ENCODE measurements at regions not wholly inside any gene's neighbourhood (a gene's known extent, or its start where the extent isn't known, plus 50 kb on each side); places are given as distances from the start of the nearest gene placed in this dataset.

DNA sequence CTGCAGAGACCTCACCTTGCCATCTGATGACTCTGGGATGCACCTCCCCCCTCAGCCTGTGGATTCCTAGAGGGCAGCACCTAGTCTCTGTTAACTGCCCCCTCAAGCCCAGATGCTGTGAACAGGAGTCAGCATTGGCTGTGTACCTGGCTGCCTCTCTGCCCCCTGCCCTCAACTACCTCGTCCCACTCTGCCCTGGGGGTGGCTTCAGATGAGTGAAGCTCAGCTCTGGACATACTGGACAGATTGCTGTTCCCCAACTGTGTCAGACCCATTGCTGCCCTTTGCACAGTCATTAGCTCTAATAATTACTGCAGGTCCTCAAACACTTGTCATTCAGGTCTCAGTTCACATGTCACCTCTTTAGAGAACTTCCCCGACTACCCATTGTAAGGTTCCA, 182.1 kb upstream of the TSHZ3 start:
- Histone ChIP-seq H2AFZ (ENCODE audit: low read length) (no peak overlapping the region), H3K4me3 (ENCODE audit: low read depth, low read length, poor library complexity, severe bottlenecking) (no peak overlapping the region), H3K9me3 (ENCODE audit: low read length) (peaks cover 2% of the 10 kb centered on the region; the same call in 1 of the 2 replicates), H3K79me2 (ENCODE audit: insufficient read depth, low read depth, low read length) (no peaks in the 10 kb centered on the region), H3K9me2 (ENCODE audit: insufficient read depth, low read length) (no peaks in the 10 kb centered on the region), H3K36me3 (ENCODE audit: insufficient read depth, low read length) (no peaks in the 10 kb centered on the region), H3K27ac (ENCODE audit: low read depth, low read length, poor library complexity, severe bottlenecking) (no peak overlapping the region), H3K4me2 (ENCODE audit: low read length) (no peak overlapping the region), H3K4me1 (ENCODE audit: insufficient read depth, low read length, poor library complexity, severe bottlenecking) (no peaks in the 10 kb centered on the region), H4K20me1 (ENCODE audit: insufficient read depth, low read length) (no peaks in the 10 kb centered on the region)
- ChIA-PET CTCF (ENCODE audit: unreplicated experiment) (no interaction called here), POLR2A (no interaction called here)
- TF ChIP-seq, protein P1, sequence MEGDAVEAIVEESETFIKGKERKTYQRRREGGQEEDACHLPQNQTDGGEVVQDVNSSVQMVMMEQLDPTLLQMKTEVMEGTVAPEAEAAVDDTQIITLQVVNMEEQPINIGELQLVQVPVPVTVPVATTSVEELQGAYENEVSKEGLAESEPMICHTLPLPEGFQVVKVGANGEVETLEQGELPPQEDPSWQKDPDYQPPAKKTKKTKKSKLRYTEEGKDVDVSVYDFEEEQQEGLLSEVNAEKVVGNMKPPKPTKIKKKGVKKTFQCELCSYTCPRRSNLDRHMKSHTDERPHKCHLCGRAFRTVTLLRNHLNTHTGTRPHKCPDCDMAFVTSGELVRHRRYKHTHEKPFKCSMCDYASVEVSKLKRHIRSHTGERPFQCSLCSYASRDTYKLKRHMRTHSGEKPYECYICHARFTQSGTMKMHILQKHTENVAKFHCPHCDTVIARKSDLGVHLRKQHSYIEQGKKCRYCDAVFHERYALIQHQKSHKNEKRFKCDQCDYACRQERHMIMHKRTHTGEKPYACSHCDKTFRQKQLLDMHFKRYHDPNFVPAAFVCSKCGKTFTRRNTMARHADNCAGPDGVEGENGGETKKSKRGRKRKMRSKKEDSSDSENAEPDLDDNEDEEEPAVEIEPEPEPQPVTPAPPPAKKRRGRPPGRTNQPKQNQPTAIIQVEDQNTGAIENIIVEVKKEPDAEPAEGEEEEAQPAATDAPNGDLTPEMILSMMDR (conservative IDR thresholded peaks at IDR 0.05; ENCODE audit: low read length) = no peak
- no peak for TF ChIP-seq EZH2phosphoT487 (IDR thresholded peaks at IDR 0.05; ENCODE audit: borderline replicate concordance, low read depth, low read length)
- intact Hi-C loops (cut with micrococcal nuclease; ENCODE audit: unreplicated experiment) = no loop called here
- DNase-seq (ENCODE audit: low spot score) = no peak
- no TSS peak for BruUV-seq (replicated peaks)

- H3K4me1 ChIP-seq (ENCODE audit: insufficient read depth, low read length, poor library complexity, severe bottlenecking) = no peaks in the 10 kb centered on the region
- H3K36me3 ChIP-seq (ENCODE audit: insufficient read depth, low read length) = no peaks in the 10 kb centered on the region
- TF ChIP-seq EZH2phosphoT487 (IDR thresholded peaks at IDR 0.05; ENCODE audit: borderline replicate concordance, low read depth, low read length) = no peak
- TF ChIP-seq, protein P1 (conservative IDR thresholded peaks at IDR 0.05; ENCODE audit: low read length) = no peak
- H3K4me2 ChIP-seq (ENCODE audit: low read length) = no peak overlapping the region
- H4K20me1 ChIP-seq (ENCODE audit: insufficient read depth, low read length) = no peaks in the 10 kb centered on the region
- no peak overlapping the region for H3K4me3 ChIP-seq (ENCODE audit: low read depth, low read length, poor library complexity, severe bottlenecking)
- CTCF ChIA-PET (ENCODE audit: unreplicated experiment) = no interaction called here
- H2AFZ ChIP-seq (ENCODE audit: low read length) = no peak overlapping the region
- no peaks in the 10 kb centered on the region for H3K79me2 ChIP-seq (ENCODE audit: insufficient read depth, low read depth, low read length)
- intact Hi-C loops (cut with micrococcal nuclease; ENCODE audit: unreplicated experiment) = no loop called here
- H3K27ac ChIP-seq (ENCODE audit: low read depth, low read length, poor library complexity, severe bottlenecking) = no peak overlapping the region
- DNase-seq (ENCODE audit: low spot score) = no peak
- H3K9me3 ChIP-seq (ENCODE audit: low read length) = no peaks in the 10 kb centered on the region
- H3K9me2 ChIP-seq (ENCODE audit: insufficient read depth, low read length) = no peaks in the 10 kb centered on the region
- no TSS peak for BruUV-seq (replicated peaks)
- POLR2A ChIA-PET = no interaction called here
These were observed 182.8 kb upstream of the TSHZ3 start for GRCh38 chr19:31532034-31532433.

DNA sequence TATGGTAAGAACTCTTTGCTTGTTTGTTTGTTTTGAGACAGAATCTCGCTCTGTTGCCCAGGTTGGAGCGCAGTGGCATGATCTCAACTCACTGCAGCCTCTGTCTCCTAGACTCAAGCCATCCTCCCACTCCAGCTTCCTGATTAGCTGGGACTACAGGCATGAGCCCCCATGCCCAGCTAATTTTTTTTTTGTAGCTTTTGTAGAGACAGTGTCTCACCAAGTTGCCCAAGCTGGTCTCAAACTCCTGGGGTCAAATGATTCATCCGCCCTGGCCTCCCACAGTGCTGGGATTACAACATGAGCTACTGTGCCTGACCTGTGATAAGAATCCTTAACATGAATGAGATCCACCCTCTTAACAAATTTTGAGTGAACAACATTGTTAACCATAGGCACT, 183.9 kb upstream of the TSHZ3 start:
- H3K4me3 ChIP-seq (ENCODE audit: low read depth, low read length, poor library complexity, severe bottlenecking) = no peak overlapping the region
- no TSS peak for BruUV-seq (replicated peaks)
- no peaks in the 10 kb centered on the region for H3K79me2 ChIP-seq (ENCODE audit: insufficient read depth, low read depth, low read length)
- H4K20me1 ChIP-seq (ENCODE audit: insufficient read depth, low read length) = no peaks in the 10 kb centered on the region
- H3K36me3 ChIP-seq (ENCODE audit: insufficient read depth, low read length) = no peaks in the 10 kb centered on the region
- no peak overlapping the region for H2AFZ ChIP-seq (ENCODE audit: low read length)
- intact Hi-C loops (cut with micrococcal nuclease; ENCODE audit: unreplicated experiment) = no loop called here
- no peak for TF ChIP-seq EZH2phosphoT487 (IDR thresholded peaks at IDR 0.05; ENCODE audit: borderline replicate concordance, low read depth, low read length)
- TF ChIP-seq, protein P1 (conservative IDR thresholded peaks at IDR 0.05; ENCODE audit: low read length) = no peak
- H3K27ac ChIP-seq (ENCODE audit: low read depth, low read length, poor library complexity, severe bottlenecking) = no peak overlapping the region
- H3K4me1 ChIP-seq (ENCODE audit: insufficient read depth, low read length, poor library complexity, severe bottlenecking) = no peaks in the 10 kb centered on the region
- H3K9me2 ChIP-seq (ENCODE audit: insufficient read depth, low read length) = no peaks in the 10 kb centered on the region
- CTCF ChIA-PET (ENCODE audit: unreplicated experiment) = no interaction called here
- H3K9me3 ChIP-seq (ENCODE audit: low read length) = no peaks in the 10 kb centered on the region
- no peak overlapping the region for H3K4me2 ChIP-seq (ENCODE audit: low read length)
- POLR2A ChIA-PET = no interaction called here
- DNase-seq (ENCODE audit: low spot score) = no peak
